ENCODE measurements at regions not wholly inside any gene's neighbourhood (a gene's known extent, or its start where the extent isn't known, plus 50 kb on each side); places are given as distances from the start of the nearest gene placed in this dataset.

- no peak for TF ChIP-seq YY1 (IDR thresholded peaks at IDR 0.05)
- TF ChIP-seq, protein P1, sequence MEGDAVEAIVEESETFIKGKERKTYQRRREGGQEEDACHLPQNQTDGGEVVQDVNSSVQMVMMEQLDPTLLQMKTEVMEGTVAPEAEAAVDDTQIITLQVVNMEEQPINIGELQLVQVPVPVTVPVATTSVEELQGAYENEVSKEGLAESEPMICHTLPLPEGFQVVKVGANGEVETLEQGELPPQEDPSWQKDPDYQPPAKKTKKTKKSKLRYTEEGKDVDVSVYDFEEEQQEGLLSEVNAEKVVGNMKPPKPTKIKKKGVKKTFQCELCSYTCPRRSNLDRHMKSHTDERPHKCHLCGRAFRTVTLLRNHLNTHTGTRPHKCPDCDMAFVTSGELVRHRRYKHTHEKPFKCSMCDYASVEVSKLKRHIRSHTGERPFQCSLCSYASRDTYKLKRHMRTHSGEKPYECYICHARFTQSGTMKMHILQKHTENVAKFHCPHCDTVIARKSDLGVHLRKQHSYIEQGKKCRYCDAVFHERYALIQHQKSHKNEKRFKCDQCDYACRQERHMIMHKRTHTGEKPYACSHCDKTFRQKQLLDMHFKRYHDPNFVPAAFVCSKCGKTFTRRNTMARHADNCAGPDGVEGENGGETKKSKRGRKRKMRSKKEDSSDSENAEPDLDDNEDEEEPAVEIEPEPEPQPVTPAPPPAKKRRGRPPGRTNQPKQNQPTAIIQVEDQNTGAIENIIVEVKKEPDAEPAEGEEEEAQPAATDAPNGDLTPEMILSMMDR (IDR thresholded peaks at IDR 0.05; ENCODE audit: low read depth, low read length, missing input control) = peak; percentile 25
- TF ChIP-seq JUND (IDR thresholded peaks at IDR 0.05) = no peak
- no peak for TF ChIP-seq HNF4G (IDR thresholded peaks at IDR 0.05)
- TF ChIP-seq RAD21 (IDR thresholded peaks at IDR 0.05) = peak; percentile 67 to 70
- no peak for TF ChIP-seq GABPA (IDR thresholded peaks at IDR 0.05 in 1 of 2, conservative IDR thresholded peaks at IDR 0.05 in 1 of 2)
Measured at GRCh38 chrX:67317725-67318124, 226.1 kb upstream of the AR start.
